Left lung (tissue), 4 donors: ENCODE measurements at regions not wholly inside any gene's neighbourhood (a gene's known extent, or its start where the extent isn't known, plus 50 kb on each side); places are given as distances from the start of the nearest gene placed in this dataset.

Experiments used
- ATAC-seq: fragments of 200-7000 bp; cut with Tn5 transposase; one replicate; pipeline ENCODE4 v1.9.1; 2020; ENCODE audit warnings: moderate library complexity
- DNase-seq, 4 donors: peaks; one replicate each; pipeline ENCODE4 v3.0.0-alpha.2; 2013 to 2020
- H3K27ac ChIP-seq, 2 donors: fragments of 200-600 bp; sonication (generic) in 1 of 2; one replicate each; pipeline versions ENCODE4 v1.5.0 to v1.8.0; 2020 to 2021
- H3K27me3 ChIP-seq, 2 donors: fragments of 200-600 bp; sonication (generic) in 1 of 2; one replicate each; pipeline versions ENCODE4 v1.5.0 to v1.8.0; 2020 to 2021
- H3K36me3 ChIP-seq, 2 donors: fragments of 200-600 bp; sonication (generic) in 1 of 2; one replicate each; pipeline versions ENCODE4 v1.5.0 to v1.8.0; 2020 to 2021
- H3K4me1 ChIP-seq, 2 donors: fragments of 200-600 bp; one replicate each; pipeline ENCODE4 v1.8.0; 2021
- H3K4me3 ChIP-seq, 2 donors: fragments of 200-600 bp; sonication (generic) in 1 of 2; one replicate each; pipeline versions ENCODE4 v1.5.0 to v1.8.0; 2020 to 2021; ENCODE audit warnings: mild to moderate bottlenecking in 1 of 2
- H3K9me3 ChIP-seq, 2 donors: fragments of 200-600 bp; sonication (generic) in 1 of 2; one replicate each; pipeline versions ENCODE4 v1.5.0 to v1.8.0; 2020 to 2021
- intact Hi-C, 2 donors: fragments of 100-400 bp; cut with DNase I; formaldehyde crosslinking; loops; one replicate each; pipeline versions ENCODE4 v1.11.2 to v1.14.2; 2022
- TF ChIP-seq, protein P1 (sequence below), 2 donors: fragments of 200-600 bp; sonication (generic) in 1 of 2; IDR thresholded peaks; one replicate each; pipeline versions ENCODE4 v1.5.0 to v1.8.0; 2021; ENCODE audit warnings: antibody characterized with exemption in 2 of 2
- donor health status: DM: no; HTN: yes; CAD: no.
- donor health status: DM: no; HTN: no; CAD: no.

GRCh38 chr4:123265443-123265842 is 131.2 kb upstream of the SPRY1 start:
- no peak overlapping the region for H3K4me3 ChIP-seq
- no peaks in the 10 kb centered on the region for H3K27me3 ChIP-seq
- DNase-seq (no peak), ATAC-seq (peak; percentile 77)
- H3K4me1 ChIP-seq, result no peaks in the 10 kb centered on the region
- intact Hi-C loops, result no loop called here
- H3K9me3 ChIP-seq, result no peaks in the 10 kb centered on the region
- H3K36me3 ChIP-seq, result no peaks in the 10 kb centered on the region
- no peak overlapping the region for H3K27ac ChIP-seq
- TF ChIP-seq, protein P1, sequence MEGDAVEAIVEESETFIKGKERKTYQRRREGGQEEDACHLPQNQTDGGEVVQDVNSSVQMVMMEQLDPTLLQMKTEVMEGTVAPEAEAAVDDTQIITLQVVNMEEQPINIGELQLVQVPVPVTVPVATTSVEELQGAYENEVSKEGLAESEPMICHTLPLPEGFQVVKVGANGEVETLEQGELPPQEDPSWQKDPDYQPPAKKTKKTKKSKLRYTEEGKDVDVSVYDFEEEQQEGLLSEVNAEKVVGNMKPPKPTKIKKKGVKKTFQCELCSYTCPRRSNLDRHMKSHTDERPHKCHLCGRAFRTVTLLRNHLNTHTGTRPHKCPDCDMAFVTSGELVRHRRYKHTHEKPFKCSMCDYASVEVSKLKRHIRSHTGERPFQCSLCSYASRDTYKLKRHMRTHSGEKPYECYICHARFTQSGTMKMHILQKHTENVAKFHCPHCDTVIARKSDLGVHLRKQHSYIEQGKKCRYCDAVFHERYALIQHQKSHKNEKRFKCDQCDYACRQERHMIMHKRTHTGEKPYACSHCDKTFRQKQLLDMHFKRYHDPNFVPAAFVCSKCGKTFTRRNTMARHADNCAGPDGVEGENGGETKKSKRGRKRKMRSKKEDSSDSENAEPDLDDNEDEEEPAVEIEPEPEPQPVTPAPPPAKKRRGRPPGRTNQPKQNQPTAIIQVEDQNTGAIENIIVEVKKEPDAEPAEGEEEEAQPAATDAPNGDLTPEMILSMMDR (IDR thresholded peaks at IDR 0.05), result no peak

GRCh38 chr4:123266221-123266620 is 130.4 kb upstream of the SPRY1 start:
- intact Hi-C loops, result no loop called here
- H3K4me3 ChIP-seq, result no peak overlapping the region
- DNase-seq, result no peak
- no peaks in the 10 kb centered on the region for H3K36me3 ChIP-seq
- no peak overlapping the region for H3K27ac ChIP-seq
- H3K27me3 ChIP-seq, result no peaks in the 10 kb centered on the region
- TF ChIP-seq, protein P1 (IDR thresholded peaks at IDR 0.05), result no peak
- ATAC-seq, result peak; percentile 16
- no peaks in the 10 kb centered on the region for H3K9me3 ChIP-seq
- H3K4me1 ChIP-seq, result no peaks in the 10 kb centered on the region

DNA sequence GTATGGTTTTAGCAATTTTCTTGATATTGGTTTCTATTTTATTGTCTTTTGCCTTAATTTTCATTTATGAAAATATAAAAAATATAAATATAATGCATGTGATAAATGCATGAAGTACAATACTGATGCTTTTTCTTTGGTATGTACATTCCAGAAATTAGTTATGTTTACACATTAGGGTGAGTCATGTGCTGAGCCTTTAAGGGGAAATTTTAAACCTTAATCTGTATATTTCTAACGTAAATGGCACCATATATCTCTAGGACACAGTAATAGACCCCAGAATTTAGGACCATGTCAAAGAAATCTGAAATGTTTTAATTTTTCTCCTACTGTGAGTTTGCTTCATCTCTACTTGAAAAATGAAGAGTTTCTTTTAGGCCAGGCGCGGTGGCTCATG is 117.8 kb upstream of the SPRY1 start:
- Histone ChIP-seq H3K4me3 (no peak overlapping the region), H3K4me1 (no peaks in the 10 kb centered on the region), H3K9me3 (no peaks in the 10 kb centered on the region), H3K36me3 (no peaks in the 10 kb centered on the region), H3K27ac (no peak overlapping the region), H3K27me3 (no peaks in the 10 kb centered on the region)
- ATAC-seq (no peak), DNase-seq (no peak)
- intact Hi-C loops, result no loop called here
- TF ChIP-seq, protein P1 (IDR thresholded peaks at IDR 0.05), result no peak

DNA sequence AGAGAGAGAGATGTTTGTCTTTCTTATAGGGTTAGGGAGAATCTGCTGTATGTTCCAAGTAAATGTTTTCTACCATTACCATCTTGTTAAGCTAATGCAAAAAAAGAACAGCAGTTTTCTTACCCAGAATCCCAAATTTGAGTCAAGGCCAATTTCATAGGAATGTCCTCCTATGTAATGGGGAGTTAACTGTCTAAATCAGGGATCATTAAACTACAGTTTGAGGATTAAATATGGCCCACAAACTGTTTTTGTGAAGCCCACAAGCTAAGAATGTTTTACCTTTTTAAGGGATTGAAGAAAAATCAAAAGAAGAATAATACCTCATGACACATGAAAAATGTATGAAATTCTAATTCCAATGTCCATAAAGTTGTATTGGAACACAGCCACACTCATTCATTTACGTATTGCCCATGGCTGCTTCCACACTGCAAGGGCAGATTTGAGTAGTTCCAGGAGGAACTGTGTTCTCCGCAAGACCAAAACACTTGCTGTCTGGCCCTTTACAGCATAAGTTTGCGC is 113.2 kb upstream of the SPRY1 start:
- TF ChIP-seq, protein P1 (IDR thresholded peaks at IDR 0.05), result no peak
- Histone ChIP-seq H3K4me1 (peaks cover 0 to 4% of the 10 kb centered on the region in 2 donors), H3K36me3 (no peaks in the 10 kb centered on the region), H3K27me3 (no peaks in the 10 kb centered on the region), H3K4me3 (no peak overlapping the region), H3K27ac (no peak overlapping the region), H3K9me3 (no peaks in the 10 kb centered on the region)
- ATAC-seq, result no peak
- DNase-seq, result no peak
- intact Hi-C loops, result no loop called here

DNA sequence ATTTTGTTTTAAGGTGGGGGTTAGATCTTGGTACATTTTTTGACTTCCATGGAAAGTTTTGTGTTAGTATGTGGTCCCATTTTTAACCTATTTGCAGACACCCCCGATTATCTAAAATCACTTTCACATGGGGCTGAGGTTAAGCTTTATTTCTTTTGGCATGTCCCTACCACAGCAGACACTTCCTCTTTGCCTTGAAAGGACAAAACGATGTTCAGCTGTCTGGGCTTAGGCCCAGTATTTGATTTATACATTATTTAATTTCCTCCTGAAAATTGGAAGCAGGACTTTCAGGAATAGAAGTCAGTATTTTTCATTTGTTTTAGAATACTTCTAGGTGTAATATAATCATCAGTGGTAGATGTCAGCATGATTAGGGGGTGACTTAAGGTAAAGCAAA is 112.4 kb upstream of the SPRY1 start:
- Histone ChIP-seq H3K27me3 (no peaks in the 10 kb centered on the region), H3K27ac (no peak overlapping the region), H3K9me3 (no peaks in the 10 kb centered on the region), H3K4me1 (peaks cover 0 to 4% of the 10 kb centered on the region in 2 donors), H3K4me3 (no peak overlapping the region), H3K36me3 (no peaks in the 10 kb centered on the region)
- ATAC-seq (no peak), DNase-seq (no peak)
- TF ChIP-seq, protein P1 (IDR thresholded peaks at IDR 0.05), result no peak
- intact Hi-C loops, result no loop called here
